GM12878 (cell line): ENCODE measurements at regions not wholly inside any gene's neighbourhood (a gene's known extent, or its start where the extent isn't known, plus 50 kb on each side); places are given as distances from the start of the nearest gene placed in this dataset.

Source experiments
- CTCF ChIP-seq, 3 experiments: IDR thresholded peaks in 2 of 3; conservative IDR thresholded peaks in 1 of 3; 2 replicates each; pipeline ENCODE4 v1.5.1; 2011; ENCODE audit warnings: low read depth in 3 of 3, low read length in 3 of 3, mild to moderate bottlenecking in 3 of 3, control low read depth in 2 of 3, moderate library complexity in 2 of 3, inconsistent platforms in 1 of 3, mixed read lengths in 1 of 3; ENCODE audit not compliant: control insufficient read depth in 2 of 3, insufficient read depth in 1 of 3; ENCODE audit errors: extremely low read depth in 1 of 3
- NBN ChIP-seq: fragments of 450-650 bp; IDR thresholded peaks from 2 replicates; pipeline ENCODE4 v1.6.1; 2016
- RAD21 ChIP-seq: IDR thresholded peaks from 2 replicates; pipeline ENCODE4 v1.6.1; 2011; ENCODE audit warnings: mild to moderate bottlenecking, low read depth, low read length, moderate library complexity; ENCODE audit not compliant: insufficient read depth
- RELA ChIP-seq: fragments of 450-650 bp; IDR thresholded peaks from 2 replicates; pipeline ENCODE4 v1.8.0; 2014; ENCODE audit warnings: borderline replicate concordance; ENCODE audit not compliant: partially characterized antibody
- USF2 ChIP-seq: IDR thresholded peaks from 2 replicates; pipeline ENCODE4 v1.6.1; 2011; ENCODE audit warnings: low read depth, low read length, improper control_type of control experiment, borderline replicate concordance
- ZNF384 ChIP-seq: IDR thresholded peaks from 2 replicates; pipeline ENCODE4 v1.6.1; 2012; ENCODE audit warnings: low read depth, mild to moderate bottlenecking, low read length, improper control_type of control experiment, borderline replicate concordance
- ZSCAN29 ChIP-seq: fragments of 450-650 bp; IDR thresholded peaks from 2 replicates; pipeline ENCODE4 v1.6.1; 2017; ENCODE audit warnings: mild to moderate bottlenecking, moderate library complexity
- TF ChIP-seq, protein P1 (sequence below): fragments of 450-650 bp; IDR thresholded peaks from 2 replicates; pipeline ENCODE4 v1.6.1; 2016; ENCODE audit warnings: mild to moderate bottlenecking

DNA sequence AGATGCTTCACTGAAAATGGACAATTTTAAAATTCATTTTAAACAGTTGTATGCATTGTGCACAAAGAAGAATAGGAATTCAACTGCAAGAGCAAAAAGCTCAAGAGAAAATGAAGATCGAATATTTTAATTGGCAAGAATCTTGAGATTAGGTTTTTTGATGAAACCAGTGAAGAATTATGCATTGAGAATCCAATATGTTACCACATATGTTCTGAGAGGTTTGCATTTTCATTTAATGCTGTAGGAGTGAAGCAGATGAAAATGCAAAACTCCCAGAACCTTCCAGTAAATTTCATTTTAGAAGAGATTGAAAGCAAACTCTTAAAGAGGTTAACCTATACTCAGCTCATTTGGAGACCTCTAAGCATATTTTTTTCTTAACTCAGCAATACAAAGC, 298.0 kb downstream of the OLFM3 start:
- TF ChIP-seq ZSCAN29 (no peak), CTCF (IDR thresholded peaks at IDR 0.05 in 2 of 3, conservative IDR thresholded peaks at IDR 0.05 in 1 of 3; ENCODE audit: control insufficient read depth in 2 of 3, extremely low read depth in 1 of 3, insufficient read depth in 1 of 3, low read depth in 3 of 3, low read length in 3 of 3) (no peak), USF2 (no peak), NBN (no peak), ZNF384 (no peak), RAD21 (no peak), RELA (no peak)
- TF ChIP-seq, protein P1, sequence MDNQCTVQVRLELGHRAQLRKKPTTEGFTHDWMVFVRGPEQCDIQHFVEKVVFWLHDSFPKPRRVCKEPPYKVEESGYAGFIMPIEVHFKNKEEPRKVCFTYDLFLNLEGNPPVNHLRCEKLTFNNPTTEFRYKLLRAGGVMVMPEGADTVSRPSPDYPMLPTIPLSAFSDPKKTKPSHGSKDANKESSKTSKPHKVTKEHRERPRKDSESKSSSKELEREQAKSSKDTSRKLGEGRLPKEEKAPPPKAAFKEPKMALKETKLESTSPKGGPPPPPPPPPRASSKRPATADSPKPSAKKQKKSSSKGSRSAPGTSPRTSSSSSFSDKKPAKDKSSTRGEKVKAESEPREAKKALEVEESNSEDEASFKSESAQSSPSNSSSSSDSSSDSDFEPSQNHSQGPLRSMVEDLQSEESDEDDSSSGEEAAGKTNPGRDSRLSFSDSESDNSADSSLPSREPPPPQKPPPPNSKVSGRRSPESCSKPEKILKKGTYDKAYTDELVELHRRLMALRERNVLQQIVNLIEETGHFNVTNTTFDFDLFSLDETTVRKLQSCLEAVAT: no peak
